DOHH2 (cell line): ENCODE measurements at regions not wholly inside any gene's neighbourhood (a gene's known extent, or its start where the extent isn't known, plus 50 kb on each side); places are given as distances from the start of the nearest gene placed in this dataset.

Source experiments
- H3F3A ChIP-seq: fragments of 200-600 bp; sonication (generic), shearing (Covaris generic); 2 replicates; pipeline ENCODE4 v1.6.0; 2016; ENCODE audit warnings: antibody characterized with exemption, mild to moderate bottlenecking; ENCODE audit not compliant: control insufficient read depth, insufficient read depth
- H3K27ac ChIP-seq: fragments of 200-600 bp; sonication (generic); 2 replicates; pipeline ENCODE4 v1.5.1; 2014; ENCODE audit warnings: low read depth, mild to moderate bottlenecking, low read length, moderate library complexity
- H3K27me3 ChIP-seq: fragments of 200-600 bp; sonication (generic); 2 replicates; pipeline ENCODE4 v1.6.1; 2014; ENCODE audit warnings: mild to moderate bottlenecking, low read length, mixed read lengths; ENCODE audit not compliant: control insufficient read depth
- H3K36me3 ChIP-seq: fragments of 200-600 bp; sonication (generic); 2 replicates; pipeline ENCODE4 v1.6.1; 2014; ENCODE audit warnings: mild to moderate bottlenecking, low read length, moderate library complexity, mixed read lengths; ENCODE audit not compliant: control insufficient read depth
- H3K4me1 ChIP-seq: fragments of 200-600 bp; sonication (generic); 2 replicates; pipeline ENCODE4 v1.6.1; 2014; ENCODE audit warnings: mild to moderate bottlenecking, low read length, mixed read lengths; ENCODE audit not compliant: control insufficient read depth
- H3K4me2 ChIP-seq: fragments of 200-600 bp; sonication (generic); 2 replicates; pipeline ENCODE4 v1.6.0; 2014; ENCODE audit warnings: mild to moderate bottlenecking, low read length, moderate library complexity
- H3K4me3 ChIP-seq: fragments of 200-600 bp; sonication (generic); 2 replicates; pipeline ENCODE4 v1.5.1; 2014; ENCODE audit warnings: mild to moderate bottlenecking, low read length, mixed read lengths
- H3K79me2 ChIP-seq: fragments of 200-600 bp; sonication (generic); 2 replicates; pipeline ENCODE4 v1.6.1; 2014; ENCODE audit warnings: mild to moderate bottlenecking, low read length, mixed read lengths; ENCODE audit not compliant: control insufficient read depth
- H3K9me2 ChIP-seq: fragments of 200-600 bp; sonication (generic); replicated peaks from 2 replicates; pipeline ENCODE4 v1.6.1; 2014; ENCODE audit warnings: mild to moderate bottlenecking, low read length, mixed read lengths; ENCODE audit not compliant: control insufficient read depth
- H3K9me3 ChIP-seq: fragments of 200-600 bp; sonication (generic); 2 replicates; pipeline ENCODE4 v1.6.1; 2014; ENCODE audit warnings: antibody characterized with exemption, low read length, mixed read lengths; ENCODE audit not compliant: control insufficient read depth, insufficient read depth
- H4K20me1 ChIP-seq: fragments of 200-600 bp; sonication (generic); 2 replicates; pipeline ENCODE4 v1.6.0; 2014; ENCODE audit warnings: low read depth, mild to moderate bottlenecking, antibody characterized with exemption, low read length, moderate library complexity; ENCODE audit not compliant: control insufficient read depth, insufficient read depth
- CTCF ChIP-seq: fragments of 200-600 bp; sonication (generic); IDR thresholded peaks from one replicate; pipeline ENCODE4 v1.5.1; 2014; ENCODE audit warnings: antibody characterized with exemption, mild to moderate bottlenecking, low read depth, low read length; ENCODE audit not compliant: poor library complexity, severe bottlenecking
- EZH2phosphoT487 ChIP-seq: fragments of 200-600 bp; sonication (generic); IDR thresholded peaks from 2 replicates; pipeline ENCODE4 v1.6.1; 2017; ENCODE audit warnings: borderline replicate concordance, mild to moderate bottlenecking, antibody characterized with exemption, low read length, moderate library complexity, mixed read lengths

DNA sequence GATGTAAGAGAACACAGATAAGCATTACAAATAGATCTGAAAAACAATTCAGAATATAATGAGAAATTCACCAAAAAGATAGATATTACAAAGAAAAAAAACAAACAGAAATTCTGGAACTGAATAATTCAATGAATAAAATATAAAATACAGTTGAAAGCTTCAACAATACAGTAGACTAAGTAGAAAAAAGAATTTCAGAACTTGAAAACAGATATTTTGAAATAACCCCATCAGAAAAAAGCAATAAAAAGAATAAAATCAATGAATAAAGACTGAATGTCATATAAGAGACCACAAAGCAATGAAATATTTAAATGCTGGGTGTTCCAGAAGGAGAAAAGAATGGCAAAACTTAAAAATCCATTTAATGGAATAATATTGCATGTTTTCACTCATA, 611.4 kb upstream of the GHITM start:
- Histone ChIP-seq H4K20me1 (no peaks in the 10 kb centered on the region), H3K79me2 (no peaks in the 10 kb centered on the region), H3K36me3 (no peaks in the 10 kb centered on the region), H3K27ac (no peak overlapping the region), H3K4me1 (no peaks in the 10 kb centered on the region), H3K27me3 (no peaks in the 10 kb centered on the region), H3K9me2 (no peaks in the 10 kb centered on the region), H3K4me2 (no peak overlapping the region), H3F3A (no peaks in the 10 kb centered on the region), H3K4me3 (no peak overlapping the region), H3K9me3 (no peaks in the 10 kb centered on the region; the same call in 1 of the 2 replicates)
- TF ChIP-seq EZH2phosphoT487 = no peak
- no peak for TF ChIP-seq CTCF

GRCh38 chr10:83533290-83533689, 606.0 kb upstream of the GHITM start:
- Histone ChIP-seq H3K9me2 (no peaks in the 10 kb centered on the region), H3K4me1 (no peaks in the 10 kb centered on the region), H3K9me3 (no peaks in the 10 kb centered on the region), H3K4me2 (no peak overlapping the region), H3F3A (no peaks in the 10 kb centered on the region), H3K27ac (no peak overlapping the region), H3K36me3 (no peaks in the 10 kb centered on the region), H4K20me1 (no peaks in the 10 kb centered on the region), H3K27me3 (no peaks in the 10 kb centered on the region), H3K4me3 (no peak overlapping the region), H3K79me2 (no peaks in the 10 kb centered on the region)
- TF ChIP-seq EZH2phosphoT487 (no peak), CTCF (no peak)

DNA sequence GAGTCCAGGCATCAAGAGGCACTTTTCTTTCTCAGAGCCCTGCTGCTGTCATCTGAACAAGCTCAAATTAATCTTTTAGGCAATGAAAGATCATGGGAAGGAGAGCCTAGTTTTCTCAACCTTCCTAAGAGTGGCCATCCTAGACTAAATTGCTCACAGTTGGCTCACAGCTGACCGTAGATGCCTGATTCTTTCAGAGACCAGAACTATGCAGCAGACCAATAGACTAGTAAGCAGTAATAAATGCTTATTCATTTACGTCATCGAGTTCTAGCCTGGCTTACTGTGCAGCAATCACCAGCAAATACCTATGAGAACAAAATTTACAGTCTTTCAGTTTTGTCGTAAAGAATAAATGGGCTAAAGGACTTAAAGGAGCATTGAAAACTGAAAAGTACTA, 602.9 kb upstream of the GHITM start:
- Histone ChIP-seq H3K4me2 (no peak overlapping the region), H3K4me1 (no peaks in the 10 kb centered on the region), H3K27ac (no peak overlapping the region), H3K27me3 (no peaks in the 10 kb centered on the region), H3K36me3 (no peaks in the 10 kb centered on the region), H4K20me1 (no peaks in the 10 kb centered on the region), H3K79me2 (no peaks in the 10 kb centered on the region), H3K4me3 (no peak overlapping the region), H3K9me3 (no peaks in the 10 kb centered on the region), H3F3A (no peaks in the 10 kb centered on the region), H3K9me2 (no peaks in the 10 kb centered on the region)
- no peak for TF ChIP-seq EZH2phosphoT487
- no peak for TF ChIP-seq CTCF

- Histone ChIP-seq H3K27me3 (no peaks in the 10 kb centered on the region), H3K79me2 (no peaks in the 10 kb centered on the region), H4K20me1 (no peaks in the 10 kb centered on the region), H3K4me3 (no peak overlapping the region), H3F3A (no peaks in the 10 kb centered on the region), H3K9me3 (no peaks in the 10 kb centered on the region), H3K9me2 (no peaks in the 10 kb centered on the region), H3K4me1 (no peaks in the 10 kb centered on the region), H3K4me2 (no peak overlapping the region), H3K27ac (no peak overlapping the region), H3K36me3 (no peaks in the 10 kb centered on the region)
- TF ChIP-seq CTCF (no peak), EZH2phosphoT487 (no peak)
Measured at GRCh38 chr10:83538047-83538446, 601.3 kb upstream of the GHITM start.
